NCI-H524 (cell line): ENCODE measurements at regions not wholly inside any gene's neighbourhood (a gene's known extent, or its start where the extent isn't known, plus 50 kb on each side); places are given as distances from the start of the nearest gene placed in this dataset.

Experiments used
- DNase-seq, 2 experiments: peaks; one replicate each; lab custom pipeline; 2025; lab: John Stamatoyannopoulos, UW

DNA sequence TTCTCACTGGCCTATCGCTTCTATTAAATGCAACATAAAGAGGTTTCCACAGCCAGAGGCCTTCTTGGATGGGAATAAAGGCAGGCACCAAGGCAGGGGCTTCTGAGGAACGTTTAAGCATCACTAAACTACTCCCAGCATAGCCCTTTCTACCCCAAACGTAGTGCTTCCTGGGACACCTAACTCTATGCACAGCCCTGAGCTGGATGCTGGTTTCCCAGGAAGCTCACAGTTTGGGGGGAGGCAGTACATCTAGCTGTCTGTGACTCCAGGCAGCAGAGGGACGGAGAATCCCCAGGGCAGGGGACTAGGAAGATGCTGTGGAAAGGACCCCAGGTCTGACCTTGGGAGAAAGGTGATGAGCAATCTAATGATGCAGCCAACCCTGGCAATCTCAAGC lies 192.8 kb upstream of the ZMIZ1 start:
- no peak for DNase-seq

DNA sequence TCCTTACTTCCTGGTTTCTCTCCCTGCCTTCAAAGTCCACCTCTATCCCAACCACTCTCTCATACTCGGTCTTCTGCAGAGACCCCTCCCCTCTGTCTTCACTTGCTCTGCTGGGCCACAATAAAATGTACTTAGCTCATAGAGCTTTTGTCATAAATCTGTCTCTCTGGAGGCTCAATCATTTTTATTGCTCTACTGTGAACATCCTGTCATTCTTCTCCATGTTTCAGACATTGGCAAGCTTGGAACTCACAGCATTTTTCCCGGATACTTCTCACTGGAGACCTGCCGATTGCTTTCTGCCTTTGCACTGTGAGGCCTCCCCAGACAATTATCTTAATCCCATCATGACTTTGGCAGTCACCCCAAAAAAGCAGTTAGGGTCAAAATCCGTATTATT lies 192.3 kb upstream of the ZMIZ1 start:
- no peak for DNase-seq

GRCh38 chr10:78879621-78880020 lies 189.1 kb upstream of the ZMIZ1 start:
- no peak for DNase-seq

- no peak for DNase-seq
Measured at GRCh38 chr10:78886129-78886528, 182.6 kb upstream of the ZMIZ1 start.

GRCh38 chr10:78889536-78890063 lies 179.2 kb upstream of the ZMIZ1 start:
- DNase-seq = no peak

DNA sequence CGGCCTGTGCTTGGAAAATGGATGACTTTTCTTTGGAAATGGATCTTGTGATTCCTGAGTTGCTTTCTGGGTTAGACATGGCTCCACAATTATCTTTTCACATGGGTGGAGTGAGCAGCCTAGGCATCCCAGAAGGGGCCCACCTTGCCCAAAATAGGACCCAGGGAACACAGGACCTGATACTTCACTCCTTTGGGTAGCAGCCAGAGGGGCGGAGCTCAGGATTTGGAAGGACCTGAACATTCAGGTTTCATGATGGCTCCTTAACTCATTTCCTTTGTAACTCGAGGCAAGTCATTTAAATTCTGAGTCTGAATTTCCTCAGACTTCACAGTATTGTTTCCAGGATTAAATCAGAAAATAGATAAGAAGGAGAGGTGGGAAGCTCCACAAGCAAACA lies 178.3 kb upstream of the ZMIZ1 start:
- DNase-seq = no peak

DNA sequence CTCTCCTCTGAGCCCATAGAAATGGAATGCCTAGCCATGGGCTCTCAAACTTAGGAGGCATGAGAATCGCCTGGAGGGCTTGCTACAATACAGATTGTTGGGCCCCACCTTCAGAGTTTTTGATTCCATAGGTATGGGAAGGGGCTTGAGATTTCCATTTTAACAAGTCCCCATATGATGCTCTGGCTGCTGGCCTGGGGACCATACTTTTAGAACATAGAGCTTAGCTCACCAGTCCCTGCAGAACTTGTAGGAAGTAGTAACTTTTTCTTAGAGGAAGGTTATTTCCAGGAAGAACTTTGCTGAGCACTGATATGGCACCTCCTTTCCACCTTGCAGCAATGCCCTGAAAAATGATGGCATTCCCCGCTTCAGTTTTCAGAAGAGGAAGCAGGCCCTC lies 177.0 kb upstream of the ZMIZ1 start:
- no peak for DNase-seq

GRCh38 chr10:78892338-78893176 lies 176.2 kb upstream of the ZMIZ1 start:
- DNase-seq = no peak

GRCh38 chr10:78893217-78893616 lies 175.5 kb upstream of the ZMIZ1 start:
- DNase-seq = no peak

GRCh38 chr10:78894089-78894840 lies 174.5 kb upstream of the ZMIZ1 start:
- no peak for DNase-seq

DNA sequence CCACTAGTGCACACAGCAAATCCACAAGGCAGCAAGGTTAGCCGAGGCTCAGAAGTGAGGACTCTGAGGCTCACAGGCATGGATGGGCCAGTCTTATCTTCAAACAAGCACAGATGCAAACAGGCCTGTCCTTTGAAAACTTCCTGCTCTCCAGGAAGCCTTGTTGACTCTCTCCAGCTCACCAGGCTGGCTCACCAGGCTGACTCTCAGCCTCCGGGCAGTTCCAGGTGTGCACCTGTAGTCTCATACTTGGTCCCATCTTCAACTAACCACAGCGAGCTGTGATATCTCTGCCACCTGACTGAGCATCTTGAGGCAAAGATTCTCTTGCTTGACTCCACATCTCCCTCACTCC lies 173.9 kb upstream of the ZMIZ1 start:
- DNase-seq = no peak

GRCh38 chr10:78895469-78895868 lies 173.3 kb upstream of the ZMIZ1 start:
- no peak for DNase-seq

DNA sequence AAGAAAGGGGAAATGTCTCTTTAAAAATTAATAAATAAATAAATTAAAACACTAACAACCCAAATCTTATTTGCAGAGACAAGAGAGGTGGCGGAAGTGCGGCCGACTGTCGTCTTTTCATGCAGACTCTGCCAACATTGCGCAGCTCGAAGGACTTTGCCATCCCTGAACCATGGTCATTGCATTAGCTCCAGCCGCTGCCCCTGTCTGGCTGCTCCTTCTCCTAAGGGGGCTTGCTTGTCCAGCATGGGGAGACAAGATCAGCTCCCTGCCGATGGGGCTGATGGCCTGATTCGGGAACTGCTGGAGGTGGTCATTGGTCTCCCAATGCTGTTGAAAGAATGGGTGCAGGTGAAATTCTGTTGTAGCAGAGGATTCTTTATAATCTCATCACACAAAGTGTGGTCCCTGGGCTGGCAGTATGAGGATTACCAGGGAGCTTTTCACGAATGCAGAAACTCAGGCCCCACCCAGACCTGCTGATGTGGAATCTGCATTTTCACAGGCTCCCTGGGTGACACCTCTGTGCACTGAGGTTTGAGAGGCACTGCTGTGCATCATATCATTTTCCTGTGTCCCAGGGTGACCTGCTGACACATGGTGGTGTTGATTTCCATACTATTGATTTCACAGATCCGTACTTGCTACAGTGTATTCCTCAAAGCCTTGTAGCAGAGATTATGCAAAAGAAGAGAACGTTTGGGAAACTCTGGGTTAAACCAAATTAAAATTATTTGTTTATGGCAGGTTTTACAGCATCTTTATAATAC lies 172.4 kb upstream of the ZMIZ1 start:
- no peak for DNase-seq

DNA sequence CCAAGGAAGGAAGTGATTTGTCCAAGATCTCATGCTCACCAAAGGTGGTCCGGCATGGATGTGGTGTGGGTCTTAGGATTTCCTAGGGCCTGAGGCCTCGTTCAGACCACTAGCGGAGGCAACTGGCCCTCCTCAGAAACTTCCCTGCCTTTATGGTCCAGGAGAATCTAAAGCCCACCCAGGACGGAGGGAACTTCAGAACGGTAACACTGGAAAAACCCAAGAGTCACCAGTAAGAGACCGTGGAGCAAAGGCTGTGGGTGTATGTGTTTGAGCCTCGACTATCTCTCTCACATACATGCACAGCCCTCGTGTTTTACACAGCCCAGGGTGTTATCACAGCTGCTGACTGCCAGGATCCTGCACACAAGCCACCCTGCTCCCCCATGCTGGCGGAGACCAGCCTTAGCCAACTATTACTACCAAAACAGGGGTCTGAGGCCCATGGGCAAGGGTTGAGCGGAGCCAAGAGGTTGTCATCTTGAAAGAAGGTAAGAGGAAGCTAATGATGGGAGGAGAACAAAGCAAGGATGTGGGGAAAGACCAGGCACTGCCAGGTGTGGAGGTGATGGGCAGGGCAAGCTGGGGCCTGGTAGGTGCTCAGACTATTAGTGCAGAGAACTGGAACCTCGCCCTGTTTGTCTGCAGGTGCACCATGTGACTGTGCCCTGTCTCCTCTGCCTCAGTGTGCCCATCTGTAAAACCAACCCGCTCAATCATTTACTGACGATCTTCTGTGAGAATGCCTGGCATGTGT lies 170.2 kb upstream of the ZMIZ1 start:
- no peak for DNase-seq

- DNase-seq = no peak
Measured at GRCh38 chr10:78899098-78899754, 169.5 kb upstream of the ZMIZ1 start.

DNA sequence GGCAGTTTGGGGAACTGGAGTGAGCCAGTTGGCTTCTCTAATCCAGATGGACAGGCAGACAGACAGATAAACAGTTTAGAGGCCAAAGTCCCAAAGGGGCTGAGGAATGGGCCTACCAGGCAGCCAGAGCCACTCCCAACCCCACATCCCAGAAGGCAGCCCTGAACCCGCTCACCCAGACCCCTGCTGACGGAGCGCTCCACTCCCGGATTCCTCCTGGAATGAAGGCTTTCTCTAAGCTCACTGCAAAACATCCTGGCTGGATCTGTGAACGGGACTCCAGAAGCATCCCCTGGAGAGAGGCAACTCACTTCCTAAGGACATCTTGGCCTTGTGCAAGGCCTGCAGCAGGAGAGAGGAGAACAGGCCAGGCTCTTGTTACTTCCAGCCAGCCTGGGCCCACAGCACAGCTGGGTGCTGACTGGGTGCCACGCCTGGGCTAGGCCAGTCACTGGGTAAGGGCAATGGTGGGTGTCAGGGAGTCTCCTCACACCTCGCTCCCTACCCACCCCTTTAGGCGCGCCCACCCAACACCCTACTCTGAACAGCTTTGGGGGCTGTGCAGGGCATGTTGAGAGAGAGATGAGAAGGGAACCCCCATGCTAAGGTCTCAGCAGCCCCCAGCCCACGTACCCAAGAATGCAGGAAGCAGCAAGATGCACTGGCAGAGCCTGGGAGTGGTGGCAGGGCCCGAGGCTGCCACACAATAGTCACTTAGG lies 168.6 kb upstream of the ZMIZ1 start:
- DNase-seq = peak in 1 of 2 experiments; percentile 8

GRCh38 chr10:78900715-78901430 lies 167.9 kb upstream of the ZMIZ1 start:
- DNase-seq = no peak

DNA sequence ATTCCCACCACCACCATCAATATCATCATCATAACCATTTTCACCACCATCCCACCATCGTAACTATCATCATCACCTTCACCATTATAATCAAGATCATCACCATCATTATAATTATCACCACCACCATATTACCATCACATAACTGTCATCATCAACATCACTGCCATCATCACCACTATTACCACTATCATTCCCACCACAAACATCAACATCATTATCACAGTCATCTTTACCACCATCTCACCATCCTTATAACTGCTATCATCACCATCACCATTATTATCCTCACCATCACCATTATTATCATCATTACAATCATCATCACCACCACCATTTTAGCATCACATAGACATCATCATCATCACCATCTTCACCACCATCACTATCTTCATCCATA lies 167.1 kb upstream of the ZMIZ1 start:
- no peak for DNase-seq

- DNase-seq = no peak
Measured at GRCh38 chr10:78902815-78903214, 166.0 kb upstream of the ZMIZ1 start.
